ENCODE measurements at regions not wholly inside any gene's neighbourhood (a gene's known extent, or its start where the extent isn't known, plus 50 kb on each side); places are given as distances from the start of the nearest gene placed in this dataset.
A peak's percentile ranks its signal among the peaks of the same experiment; 100 is the strongest.

- TF ChIP-seq BMI1 (IDR thresholded peaks at IDR 0.05; ENCODE audit: borderline replicate concordance) (no peak), ATF2 (IDR thresholded peaks at IDR 0.05; ENCODE audit: low read length) (no peak), ZSCAN29 (IDR thresholded peaks at IDR 0.05) (no peak), ETV6 (conservative IDR thresholded peaks at IDR 0.05 in 1 of 2, IDR thresholded peaks at IDR 0.05 in 1 of 2; ENCODE audit: borderline replicate concordance in 1 of 2, low read depth in 1 of 2) (no peak), NRF1 (conservative IDR thresholded peaks at IDR 0.05; ENCODE audit: low read depth, low read length) (no peak)
Measured at GRCh38 chr14:89616425-89616824, 199.4 kb upstream of the FOXN3 start (continued).

DNA sequence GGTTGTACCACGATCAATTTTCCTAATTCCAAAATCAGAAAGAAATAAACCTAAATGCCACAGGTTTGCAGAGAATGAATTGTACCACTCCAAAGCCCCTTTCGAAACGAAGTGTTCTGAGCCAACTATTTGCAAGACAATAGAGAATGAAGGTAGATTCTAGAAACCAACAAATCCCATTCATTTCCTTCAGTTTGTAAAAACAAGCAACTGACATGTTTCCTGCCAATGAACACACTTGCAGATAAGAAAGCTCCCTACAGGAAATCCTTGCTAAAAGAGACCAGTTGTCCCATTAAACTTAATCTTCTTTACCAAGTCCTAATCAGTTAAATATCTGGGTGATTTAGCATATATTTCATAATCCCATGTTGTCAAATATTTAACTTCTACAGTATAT is 198.4 kb upstream of the FOXN3 start:
- Histone ChIP-seq H3K9me3 (replicated peaks; ENCODE audit: control insufficient read depth, insufficient read depth, low read length) (no peaks in the 10 kb centered on the region), H3K36me3 (ENCODE audit: control insufficient read depth in 2 of 2, insufficient read depth in 2 of 2, low read length in 1 of 2) (no peaks in the 10 kb centered on the region), H2AFZ (ENCODE audit: control insufficient read depth, low read depth, low read length) (no peak overlapping the region), H4K20me1 (ENCODE audit: control insufficient read depth, insufficient read depth) (no peaks in the 10 kb centered on the region), H3K27ac (ENCODE audit: control insufficient read depth, insufficient read depth) (no peak overlapping the region), H3K27me3 (replicated peaks in 1 of 2; ENCODE audit: control insufficient read depth in 2 of 2, insufficient read depth in 2 of 2, low read length in 1 of 2) (no peaks in the 10 kb centered on the region), H3K9ac (ENCODE audit: control insufficient read depth, insufficient read depth, low read length) (no peak overlapping the region), H3K79me2 (ENCODE audit: control insufficient read depth, insufficient read depth, low read length) (peaks cover 32% of the 10 kb centered on the region), H3K4me1 (ENCODE audit: control insufficient read depth, insufficient read depth, low read length) (peaks cover 40% of the 10 kb centered on the region), H3K4me2 (ENCODE audit: control insufficient read depth, insufficient read depth) (no peak overlapping the region; the same call in 1 of the 2 replicates), H3K4me3 (peak overlapping the region; percentile 3; the same call in 1 of the 2 replicates)
- no peak for TF ChIP-seq HDAC6 (IDR thresholded peaks at IDR 0.05; ENCODE audit: unreplicated experiment)
- TF ChIP-seq BRCA1 (IDR thresholded peaks at IDR 0.05; ENCODE audit: low read depth, low read length), result no peak
- TF ChIP-seq SMC3 (IDR thresholded peaks at IDR 0.05; ENCODE audit: borderline replicate concordance, low read length), result no peak
- no peak for TF ChIP-seq ZSCAN29 (IDR thresholded peaks at IDR 0.05)
- no peak for TF ChIP-seq POLR2AphosphoS5 (IDR thresholded peaks at IDR 0.05; ENCODE audit: low read length)
- TF ChIP-seq EED (IDR thresholded peaks at IDR 0.05; ENCODE audit: low read depth), result no peak
- TF ChIP-seq GABPA (IDR thresholded peaks at IDR 0.05; ENCODE audit: low read depth), result no peak
- no peak for TF ChIP-seq POLR2A (IDR thresholded peaks at IDR 0.05; ENCODE audit: low read depth, low read length)
- TF ChIP-seq MYB (IDR thresholded peaks at IDR 0.05; ENCODE audit: borderline replicate concordance, low read depth, low read length), result no peak
- TF ChIP-seq SMAD1 (IDR thresholded peaks at IDR 0.05; ENCODE audit: low read depth, partially characterized antibody), result no peak
- TF ChIP-seq, protein P1, sequence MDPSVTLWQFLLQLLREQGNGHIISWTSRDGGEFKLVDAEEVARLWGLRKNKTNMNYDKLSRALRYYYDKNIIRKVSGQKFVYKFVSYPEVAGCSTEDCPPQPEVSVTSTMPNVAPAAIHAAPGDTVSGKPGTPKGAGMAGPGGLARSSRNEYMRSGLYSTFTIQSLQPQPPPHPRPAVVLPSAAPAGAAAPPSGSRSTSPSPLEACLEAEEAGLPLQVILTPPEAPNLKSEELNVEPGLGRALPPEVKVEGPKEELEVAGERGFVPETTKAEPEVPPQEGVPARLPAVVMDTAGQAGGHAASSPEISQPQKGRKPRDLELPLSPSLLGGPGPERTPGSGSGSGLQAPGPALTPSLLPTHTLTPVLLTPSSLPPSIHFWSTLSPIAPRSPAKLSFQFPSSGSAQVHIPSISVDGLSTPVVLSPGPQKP (IDR thresholded peaks at IDR 0.05; ENCODE audit: low read depth, low read length), result no peak
- TF ChIP-seq CBX3 (IDR thresholded peaks at IDR 0.05; ENCODE audit: borderline replicate concordance, low read depth), result no peak
- TF ChIP-seq RUNX3 (IDR thresholded peaks at IDR 0.05; ENCODE audit: low read length), result no peak
- no peak for TF ChIP-seq RAD21 (IDR thresholded peaks at IDR 0.05; ENCODE audit: insufficient read depth, low read depth, low read length)
- no peak for TF ChIP-seq ATF2 (IDR thresholded peaks at IDR 0.05; ENCODE audit: low read length)
- TF ChIP-seq, protein P2, sequence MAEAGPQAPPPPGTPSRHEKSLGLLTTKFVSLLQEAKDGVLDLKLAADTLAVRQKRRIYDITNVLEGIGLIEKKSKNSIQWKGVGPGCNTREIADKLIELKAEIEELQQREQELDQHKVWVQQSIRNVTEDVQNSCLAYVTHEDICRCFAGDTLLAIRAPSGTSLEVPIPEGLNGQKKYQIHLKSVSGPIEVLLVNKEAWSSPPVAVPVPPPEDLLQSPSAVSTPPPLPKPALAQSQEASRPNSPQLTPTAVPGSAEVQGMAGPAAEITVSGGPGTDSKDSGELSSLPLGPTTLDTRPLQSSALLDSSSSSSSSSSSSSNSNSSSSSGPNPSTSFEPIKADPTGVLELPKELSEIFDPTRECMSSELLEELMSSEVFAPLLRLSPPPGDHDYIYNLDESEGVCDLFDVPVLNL (IDR thresholded peaks at IDR 0.05; ENCODE audit: low read depth, low read length), result no peak
- TF ChIP-seq MEF2A (IDR thresholded peaks at IDR 0.05; ENCODE audit: insufficient read depth, low read depth, low read length), result no peak
- no peak for FAIRE-seq
- POLR2A ChIA-PET, result no interaction called here
- no peak for ATAC-seq
- SMC1A ChIA-PET (ENCODE audit: uncharacterized antibody, unreplicated experiment), result no interaction called here
- RAD21 ChIA-PET (ENCODE audit: unreplicated experiment), result no interaction called here
- intact Hi-C loops (cut with micrococcal nuclease; ENCODE audit: unreplicated experiment) (loop anchor here (5.0 to 10.0 kb wide), 4 partner anchors 103 to 441 kb away; no protein-coding TSS in a partner anchor), in situ Hi-C loops (cut with MboI) (loop anchor here (5.0 kb wide), 1 partner anchor 183 kb away; no protein-coding TSS in a partner anchor)
- BruUV-seq (replicated peaks), result no TSS peak
- DNase-seq (ENCODE audit: low read depth, low spot score), result no peak
- WGBS (ENCODE audit: insufficient coverage, insufficient replicate concordance, low lambda C conversion rate, missing lambda C conversion rate), result 64% methylated on average over 3 of the region's 3 CpGs
- CTCF ChIA-PET, result interaction anchor here (1.8 kb wide), 1 partner anchor 26 kb away, joined by 3 read pairs; no protein-coding TSS in a partner anchor

All from GM12878 (cell line).